Stimulated activated CD4-positive, alpha-beta T cell treated with anti-CD3 and anti-CD28 coated beads, Interleukin-1b, Interleukin-23, amount 100 ng/mL, for 1 hour (primary cell): ENCODE measurements at regions not wholly inside any gene's neighbourhood (a gene's known extent, or its start where the extent isn't known, plus 50 kb on each side); places are given as distances from the start of the nearest gene placed in this dataset.

ENCODE experiments used
- DNase-seq, 2 donors: peaks; one replicate each; pipeline ENCODE4 v3.0.0-alpha.2; 2020; ENCODE audit warnings: low read depth in 2 of 2

GRCh38 chr13:109436841-109437240 lies 349.5 kb downstream of the IRS2 start:
- DNase-seq = no peak

- no peak for DNase-seq
These were observed 350.2 kb downstream of the IRS2 start for GRCh38 chr13:109436055-109436622.

GRCh38 chr13:109431217-109431616 lies 355.2 kb downstream of the IRS2 start:
- no peak for DNase-seq

- no peak for DNase-seq
These were observed 358.2 kb downstream of the IRS2 start for GRCh38 chr13:109428146-109428545.

GRCh38 chr13:109427695-109428094 lies 358.7 kb downstream of the IRS2 start:
- no peak for DNase-seq

- no peak for DNase-seq
These were observed 359.2 kb downstream of the IRS2 start for GRCh38 chr13:109427148-109427547.

- DNase-seq = no peak
These were observed 359.7 kb downstream of the IRS2 start for GRCh38 chr13:109426690-109426990.

- DNase-seq = no peak
These were observed 360.3 kb downstream of the IRS2 start for GRCh38 chr13:109425821-109426689.

- no peak for DNase-seq
These were observed 364.2 kb downstream of the IRS2 start for GRCh38 chr13:109422161-109422560.

- DNase-seq = no peak
These were observed 366.5 kb downstream of the IRS2 start for GRCh38 chr13:109419896-109420295.

- no peak for DNase-seq
These were observed 368.3 kb downstream of the IRS2 start for GRCh38 chr13:109418111-109418510.

GRCh38 chr13:109416001-109416400 lies 370.4 kb downstream of the IRS2 start:
- DNase-seq = no peak

- DNase-seq = no peak
These were observed 371.3 kb downstream of the IRS2 start for GRCh38 chr13:109415057-109415456.

- DNase-seq = no peak
These were observed 374.0 kb downstream of the IRS2 start for GRCh38 chr13:109412283-109412901.

GRCh38 chr13:109410868-109411267 lies 375.5 kb downstream of the IRS2 start:
- DNase-seq = no peak

GRCh38 chr13:109408591-109409382 lies 377.6 kb downstream of the IRS2 start:
- no peak for DNase-seq

- no peak for DNase-seq
These were observed 379.9 kb downstream of the IRS2 start for GRCh38 chr13:109406376-109406992.

GRCh38 chr13:109403012-109403421 lies 383.4 kb downstream of the IRS2 start:
- DNase-seq = no peak

GRCh38 chr13:109401891-109402290 lies 384.5 kb downstream of the IRS2 start:
- DNase-seq = no peak

GRCh38 chr13:109401307-109401706 lies 385.1 kb downstream of the IRS2 start:
- DNase-seq = no peak

GRCh38 chr13:109400624-109401257 lies 385.6 kb downstream of the IRS2 start:
- DNase-seq = no peak
